Thymus (tissue), 11 donors: ENCODE measurements at regions not wholly inside any gene's neighbourhood (a gene's known extent, or its start where the extent isn't known, plus 50 kb on each side); places are given as distances from the start of the nearest gene placed in this dataset.
A peak's percentile ranks its signal among the peaks of the same experiment; 100 is the strongest.

Source experiments
- DNase-seq, 9 donors: peaks; one replicate each; pipeline ENCODE4 v3.0.0-alpha.2; 2013; ENCODE audit warnings: low spot score in 9 of 9, low read depth in 6 of 9, missing footprints in 1 of 9
- H3K27ac ChIP-seq, 2 donors: one replicate each; pipeline ENCODE4 v1.5.1; 2013; ENCODE audit warnings: control low read depth in 1 of 2, low read depth in 1 of 2, low read length in 1 of 2, mild to moderate bottlenecking in 1 of 2, moderate library complexity in 1 of 2
- H3K27me3 ChIP-seq, 2 donors: one replicate each; pipeline ENCODE4 v1.5.1; 2013; ENCODE audit warnings: low read length in 1 of 2; ENCODE audit not compliant: control insufficient read depth in 2 of 2, insufficient read depth in 1 of 2
- H3K36me3 ChIP-seq, 2 donors: one replicate each; pipeline ENCODE4 v1.5.1; 2013; ENCODE audit warnings: low read length in 1 of 2, mild to moderate bottlenecking in 1 of 2, moderate library complexity in 1 of 2; ENCODE audit not compliant: control insufficient read depth in 2 of 2, insufficient read depth in 2 of 2
- H3K4me1 ChIP-seq, 2 donors: one replicate each; pipeline ENCODE4 v1.5.1; 2013; ENCODE audit warnings: low read length in 2 of 2; ENCODE audit not compliant: control insufficient read depth in 2 of 2, insufficient read depth in 2 of 2
- H3K4me3 ChIP-seq, 2 donors: one replicate each; pipeline ENCODE4 v1.5.1; 2013; ENCODE audit warnings: low read length in 2 of 2, control low read depth in 1 of 2, mild to moderate bottlenecking in 1 of 2
- H3K9me3 ChIP-seq, 2 donors: one replicate each; pipeline ENCODE4 v1.5.1; 2013; ENCODE audit warnings: low read length in 1 of 2, mild to moderate bottlenecking in 1 of 2; ENCODE audit not compliant: control insufficient read depth in 2 of 2, insufficient read depth in 1 of 2
- WGBS: extraction: QIAGEN DNeasy Blood & Tissue Kit; methylation state at CpG from one replicate; pipeline ENCODE4 v1.1.7; 2013; 5-methylcytosine and 5-hydroxymethylcytosine counted together
- donor health status: healthy.

GRCh38 chr7:26029911-26030310, 122.1 kb upstream of the NFE2L3 start:
- H3K36me3 ChIP-seq, result no peaks in the 10 kb centered on the region
- DNase-seq, result no peak

GRCh38 chr7:26034391-26034790, 117.6 kb upstream of the NFE2L3 start:
- 61% methylated on average over 3 of the region's 3 CpGs for WGBS
- H3K27me3 ChIP-seq, result peaks cover 0 to under 1% of the 10 kb centered on the region in 2 donors
- no peaks in the 10 kb centered on the region for H3K9me3 ChIP-seq
- H3K36me3 ChIP-seq, result no peaks in the 10 kb centered on the region
- DNase-seq, result no peak
- peaks cover 0 to 6% of the 10 kb centered on the region in 2 donors for H3K4me1 ChIP-seq
- no peak overlapping the region for H3K27ac ChIP-seq
- H3K4me3 ChIP-seq, result no peak overlapping the region

More at GRCh38 chr7:26029911-26030310, 122.1 kb upstream of the NFE2L3 start:
- Histone ChIP-seq H3K9me3 (no peaks in the 10 kb centered on the region), H3K27ac (no peak overlapping the region), H3K4me1 (no peaks in the 10 kb centered on the region), H3K4me3 (no peak overlapping the region), H3K27me3 (no peaks in the 10 kb centered on the region)
- WGBS, result 96% methylated on average over 3 of the region's 3 CpGs

GRCh38 chr7:26035552-26035951, 116.4 kb upstream of the NFE2L3 start:
- Histone ChIP-seq H3K4me1 (peaks cover 0 to 6% of the 10 kb centered on the region in 2 donors), H3K27me3 (peaks cover 2 to 3% of the 10 kb centered on the region in 2 donors), H3K9me3 (no peaks in the 10 kb centered on the region), H3K36me3 (no peaks in the 10 kb centered on the region), H3K4me3 (no peak overlapping the region), H3K27ac (no peak overlapping the region)
- no peak for DNase-seq

- 95% methylated on average over 1 of the region's 1 CpG for WGBS
- H3K9me3 ChIP-seq, result no peaks in the 10 kb centered on the region
- H3K36me3 ChIP-seq, result no peaks in the 10 kb centered on the region
- H3K4me1 ChIP-seq, result peaks cover 0 to 6% of the 10 kb centered on the region in 2 donors
- no peak overlapping the region for H3K4me3 ChIP-seq
- no peak for DNase-seq
- peaks cover 2 to 3% of the 10 kb centered on the region in 2 donors for H3K27me3 ChIP-seq
- H3K27ac ChIP-seq, result no peak overlapping the region
Measured at GRCh38 chr7:26036092-26036491, 115.9 kb upstream of the NFE2L3 start.

GRCh38 chr7:26038201-26038990, 113.6 kb upstream of the NFE2L3 start:
- H3K4me1 ChIP-seq, result peaks cover 0 to 6% of the 10 kb centered on the region in 2 donors
- peaks cover 3% of the 10 kb centered on the region in 2 donors for H3K27me3 ChIP-seq
- no peaks in the 10 kb centered on the region for H3K9me3 ChIP-seq
- H3K4me3 ChIP-seq, result no peak overlapping the region
- H3K27ac ChIP-seq, result peak overlapping the region in 1 of 2 donors; percentile 49
- no peaks in the 10 kb centered on the region for H3K36me3 ChIP-seq
- DNase-seq, result peak in 1 of 9 donors; percentile 40
- WGBS, result 59% methylated on average over 9 of the region's 9 CpGs

GRCh38 chr7:26040085-26040484, 111.9 kb upstream of the NFE2L3 start:
- no peak for DNase-seq
- Histone ChIP-seq H3K36me3 (no peaks in the 10 kb centered on the region), H3K27me3 (peaks cover 3 to 4% of the 10 kb centered on the region in 2 donors), H3K27ac (no peak overlapping the region), H3K9me3 (no peaks in the 10 kb centered on the region), H3K4me1 (peaks cover 0 to 6% of the 10 kb centered on the region in 2 donors), H3K4me3 (no peak overlapping the region)
- 97% methylated on average over 5 of the region's 5 CpGs for WGBS

- Histone ChIP-seq H3K4me1 (peaks cover 0 to 6% of the 10 kb centered on the region in 2 donors), H3K27me3 (peaks cover 3 to 4% of the 10 kb centered on the region in 2 donors), H3K9me3 (no peaks in the 10 kb centered on the region), H3K4me3 (no peak overlapping the region), H3K27ac (no peak overlapping the region), H3K36me3 (no peaks in the 10 kb centered on the region)
- WGBS, result 97% methylated on average over 6 of the region's 6 CpGs
- no peak for DNase-seq
Measured at GRCh38 chr7:26042237-26042636, 109.8 kb upstream of the NFE2L3 start.

- H3K27me3 ChIP-seq, result peaks cover 3 to 4% of the 10 kb centered on the region in 2 donors
- H3K4me1 ChIP-seq, result peaks cover 0 to 4% of the 10 kb centered on the region in 2 donors
- H3K4me3 ChIP-seq, result no peak overlapping the region
- H3K36me3 ChIP-seq, result no peaks in the 10 kb centered on the region
- no peak overlapping the region for H3K27ac ChIP-seq
- no peaks in the 10 kb centered on the region for H3K9me3 ChIP-seq
- WGBS, result 91% methylated on average over 7 of the region's 7 CpGs
- no peak for DNase-seq
Measured at GRCh38 chr7:26043801-26044200, 108.2 kb upstream of the NFE2L3 start.

- no peak for DNase-seq
Measured at GRCh38 chr7:26044320-26044719, 107.7 kb upstream of the NFE2L3 start.

More at GRCh38 chr7:26044320-26044719, 107.7 kb upstream of the NFE2L3 start:
- Histone ChIP-seq H3K27me3 (peaks cover 2 to 4% of the 10 kb centered on the region in 2 donors), H3K36me3 (no peaks in the 10 kb centered on the region), H3K4me1 (peaks cover 0 to 4% of the 10 kb centered on the region in 2 donors), H3K9me3 (no peaks in the 10 kb centered on the region), H3K4me3 (no peak overlapping the region), H3K27ac (no peak overlapping the region)
- WGBS, result 92% methylated on average over 5 of the region's 5 CpGs
